ENCODE measurements at regions not wholly inside any gene's neighbourhood (a gene's known extent, or its start where the extent isn't known, plus 50 kb on each side); places are given as distances from the start of the nearest gene placed in this dataset.
"Not testable (repeated sequence)": the region's sequence is repeated elsewhere in the genome, so short reads cannot be mapped to it uniquely, and the experiment has no call there.

DNA sequence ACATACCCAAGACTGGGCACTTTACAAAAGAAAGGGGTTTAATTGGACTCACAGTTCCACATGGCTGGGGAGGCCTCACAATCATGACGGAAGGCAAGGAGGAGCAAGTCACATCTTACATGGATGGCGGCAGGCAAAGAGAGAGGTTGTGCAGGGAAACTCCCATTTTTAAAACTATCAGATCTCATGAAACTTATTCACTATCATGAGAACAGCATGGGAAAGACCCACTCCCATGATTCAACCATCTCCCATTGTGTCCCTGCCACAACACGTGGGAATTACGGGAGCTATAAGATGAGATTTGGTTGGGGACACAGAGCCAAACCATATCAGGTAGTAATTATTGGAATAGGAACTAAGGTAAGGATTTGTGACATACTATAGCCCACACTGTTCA, 101.6 kb upstream of the ADTRP start:
- H3K27ac ChIP-seq (ENCODE audit: low read depth in 2 of 2, low read length in 1 of 2); H3K4me1 ChIP-seq (ENCODE audit: control insufficient read depth in 2 of 2, insufficient read depth in 2 of 2, low read length in 1 of 2); H3K9me3 ChIP-seq (ENCODE audit: control insufficient read depth in 2 of 2, insufficient read depth in 1 of 2, low read depth in 1 of 2, low read length in 1 of 2); H3K36me3 ChIP-seq (ENCODE audit: control insufficient read depth in 2 of 2, insufficient read depth in 2 of 2, low read length in 1 of 2); H3K4me3 ChIP-seq (ENCODE audit: low read depth in 1 of 2, low read length in 2 of 2); H3K27me3 ChIP-seq (ENCODE audit: control insufficient read depth in 1 of 2, insufficient read depth in 2 of 2, low read length in 2 of 2): not testable (repeated sequence)
- 97 to 99% methylated on average over 4 of the region's 4 CpGs for WGBS, 2 donors

GRCh38 chr6:11878735-11879134, 100.1 kb upstream of the ADTRP start:
- Histone ChIP-seq H3K4me3 (ENCODE audit: low read depth in 1 of 2, low read length in 2 of 2) (no peak overlapping the region), H3K27me3 (ENCODE audit: control insufficient read depth in 1 of 2, insufficient read depth in 2 of 2, low read length in 2 of 2) (no peaks in the 10 kb centered on the region), H3K36me3 (ENCODE audit: control insufficient read depth in 2 of 2, insufficient read depth in 2 of 2, low read length in 1 of 2) (no peaks in the 10 kb centered on the region), H3K9me3 (ENCODE audit: control insufficient read depth in 2 of 2, insufficient read depth in 1 of 2, low read depth in 1 of 2, low read length in 1 of 2) (no peaks in the 10 kb centered on the region), H3K27ac (ENCODE audit: low read depth in 2 of 2, low read length in 1 of 2) (no peak overlapping the region), H3K4me1 (ENCODE audit: control insufficient read depth in 2 of 2, insufficient read depth in 2 of 2, low read length in 1 of 2) (no peaks in the 10 kb centered on the region)
- WGBS, 2 donors: 75 to 76% methylated on average over 3 of the region's 3 CpGs

GRCh38 chr6:11878029-11878428, 99.4 kb upstream of the ADTRP start:
- WGBS, 2 donors: 38 to 42% methylated on average over 3 of the region's 3 CpGs
- Histone ChIP-seq H3K9me3 (ENCODE audit: control insufficient read depth in 2 of 2, insufficient read depth in 1 of 2, low read depth in 1 of 2, low read length in 1 of 2) (no peaks in the 10 kb centered on the region), H3K36me3 (ENCODE audit: control insufficient read depth in 2 of 2, insufficient read depth in 2 of 2, low read length in 1 of 2) (no peaks in the 10 kb centered on the region), H3K27me3 (ENCODE audit: control insufficient read depth in 1 of 2, insufficient read depth in 2 of 2, low read length in 2 of 2) (no peaks in the 10 kb centered on the region), H3K4me3 (ENCODE audit: low read depth in 1 of 2, low read length in 2 of 2) (no peak overlapping the region), H3K27ac (ENCODE audit: low read depth in 2 of 2, low read length in 1 of 2) (no peak overlapping the region), H3K4me1 (ENCODE audit: control insufficient read depth in 2 of 2, insufficient read depth in 2 of 2, low read length in 1 of 2) (no peaks in the 10 kb centered on the region)

DNA sequence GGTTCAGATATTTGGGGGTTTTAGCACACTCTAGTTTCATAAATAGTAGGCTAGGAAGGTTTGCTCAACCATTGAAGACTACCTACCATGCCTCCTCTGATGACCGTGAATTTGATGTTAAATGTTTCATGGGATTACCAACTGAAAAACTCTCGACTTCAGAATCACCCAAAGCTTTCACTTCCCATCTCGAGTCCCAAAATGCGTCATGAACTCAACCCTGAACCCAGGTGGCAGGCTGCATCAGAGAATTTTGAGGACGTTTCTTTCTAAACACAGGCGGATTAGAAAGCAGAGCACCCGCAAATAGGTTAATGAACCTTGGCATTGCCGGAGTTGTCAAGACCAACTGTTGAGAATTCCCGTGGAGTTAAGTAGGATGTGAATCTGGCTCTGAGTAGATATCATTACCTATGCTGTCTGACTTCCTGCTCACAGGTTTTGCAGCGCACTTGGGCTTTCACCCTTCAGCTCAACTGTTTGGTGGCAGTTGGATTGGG, 98.4 kb upstream of the ADTRP start:
- WGBS, 2 donors: 87 to 88% methylated on average over 10 of the region's 10 CpGs
- H3K27ac ChIP-seq (ENCODE audit: low read depth in 2 of 2, low read length in 1 of 2): no peak overlapping the region

GRCh38 chr6:11875325-11876109, 96.9 kb upstream of the ADTRP start:
- WGBS, 2 donors: 83 to 84% methylated on average over 9 of the region's 9 CpGs

More for the DNA sequence above, 98.4 kb upstream of the ADTRP start:
- Histone ChIP-seq H3K27me3 (ENCODE audit: control insufficient read depth in 1 of 2, insufficient read depth in 2 of 2, low read length in 2 of 2) (no peaks in the 10 kb centered on the region), H3K36me3 (ENCODE audit: control insufficient read depth in 2 of 2, insufficient read depth in 2 of 2, low read length in 1 of 2) (no peaks in the 10 kb centered on the region), H3K4me1 (ENCODE audit: control insufficient read depth in 2 of 2, insufficient read depth in 2 of 2, low read length in 1 of 2) (no peaks in the 10 kb centered on the region), H3K9me3 (ENCODE audit: control insufficient read depth in 2 of 2, insufficient read depth in 1 of 2, low read depth in 1 of 2, low read length in 1 of 2) (no peaks in the 10 kb centered on the region), H3K4me3 (ENCODE audit: low read depth in 1 of 2, low read length in 2 of 2) (no peak overlapping the region)

GRCh38 chr6:11869672-11870340, 91.2 kb upstream of the ADTRP start:
- Histone ChIP-seq H3K36me3 (ENCODE audit: control insufficient read depth in 2 of 2, insufficient read depth in 2 of 2, low read length in 1 of 2) (no peaks in the 10 kb centered on the region), H3K27ac (ENCODE audit: low read depth in 2 of 2, low read length in 1 of 2) (no peak overlapping the region), H3K4me3 (ENCODE audit: low read depth in 1 of 2, low read length in 2 of 2) (no peak overlapping the region), H3K9me3 (ENCODE audit: control insufficient read depth in 2 of 2, insufficient read depth in 1 of 2, low read depth in 1 of 2, low read length in 1 of 2) (no peaks in the 10 kb centered on the region), H3K4me1 (ENCODE audit: control insufficient read depth in 2 of 2, insufficient read depth in 2 of 2, low read length in 1 of 2) (no peaks in the 10 kb centered on the region), H3K27me3 (ENCODE audit: control insufficient read depth in 1 of 2, insufficient read depth in 2 of 2, low read length in 2 of 2) (no peaks in the 10 kb centered on the region)
- WGBS, 2 donors: 45 to 46% methylated on average over 8 of the region's 8 CpGs

More at GRCh38 chr6:11875325-11876109, 96.9 kb upstream of the ADTRP start:
- H3K9me3 ChIP-seq (ENCODE audit: control insufficient read depth in 2 of 2, insufficient read depth in 1 of 2, low read depth in 1 of 2, low read length in 1 of 2): no peaks in the 10 kb centered on the region
- H3K4me1 ChIP-seq (ENCODE audit: control insufficient read depth in 2 of 2, insufficient read depth in 2 of 2, low read length in 1 of 2): no peaks in the 10 kb centered on the region
- no peak overlapping the region for H3K4me3 ChIP-seq (ENCODE audit: low read depth in 1 of 2, low read length in 2 of 2)
- no peaks in the 10 kb centered on the region for H3K36me3 ChIP-seq (ENCODE audit: control insufficient read depth in 2 of 2, insufficient read depth in 2 of 2, low read length in 1 of 2)
- H3K27me3 ChIP-seq (ENCODE audit: control insufficient read depth in 1 of 2, insufficient read depth in 2 of 2, low read length in 2 of 2): no peaks in the 10 kb centered on the region
- H3K27ac ChIP-seq (ENCODE audit: low read depth in 2 of 2, low read length in 1 of 2): no peak overlapping the region

DNA sequence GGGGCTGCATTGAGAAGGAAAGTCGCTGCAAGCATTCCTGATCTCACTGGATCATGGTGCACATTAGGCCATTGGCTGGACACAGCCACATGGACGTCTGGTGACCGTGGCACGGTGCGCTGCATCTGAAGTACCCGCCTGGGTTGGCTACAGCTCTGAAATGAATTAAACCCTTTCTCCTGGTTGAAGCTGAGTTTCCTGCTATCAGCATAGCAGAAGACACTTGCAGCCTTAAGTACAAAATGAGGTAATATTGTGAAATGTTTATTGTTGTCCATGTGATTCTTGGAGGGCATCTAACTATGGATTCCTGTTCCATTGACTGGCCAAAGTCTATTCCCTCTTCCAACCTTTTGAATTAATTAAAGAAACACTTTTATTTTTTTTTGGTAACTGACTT, 89.8 kb upstream of the ADTRP start:
- WGBS, 2 donors: 93 to 94% methylated on average over 6 of the region's 6 CpGs
- Histone ChIP-seq H3K36me3 (ENCODE audit: control insufficient read depth in 2 of 2, insufficient read depth in 2 of 2, low read length in 1 of 2) (no peaks in the 10 kb centered on the region), H3K9me3 (ENCODE audit: control insufficient read depth in 2 of 2, insufficient read depth in 1 of 2, low read depth in 1 of 2, low read length in 1 of 2) (no peaks in the 10 kb centered on the region), H3K4me1 (ENCODE audit: control insufficient read depth in 2 of 2, insufficient read depth in 2 of 2, low read length in 1 of 2) (no peaks in the 10 kb centered on the region), H3K4me3 (ENCODE audit: low read depth in 1 of 2, low read length in 2 of 2) (no peak overlapping the region), H3K27ac (ENCODE audit: low read depth in 2 of 2, low read length in 1 of 2) (no peak overlapping the region), H3K27me3 (ENCODE audit: control insufficient read depth in 1 of 2, insufficient read depth in 2 of 2, low read length in 2 of 2) (no peaks in the 10 kb centered on the region)

- Histone ChIP-seq H3K27me3 (ENCODE audit: control insufficient read depth in 1 of 2, insufficient read depth in 2 of 2, low read length in 2 of 2) (no peaks in the 10 kb centered on the region), H3K4me1 (ENCODE audit: control insufficient read depth in 2 of 2, insufficient read depth in 2 of 2, low read length in 1 of 2) (no peaks in the 10 kb centered on the region), H3K36me3 (ENCODE audit: control insufficient read depth in 2 of 2, insufficient read depth in 2 of 2, low read length in 1 of 2) (no peaks in the 10 kb centered on the region), H3K4me3 (ENCODE audit: low read depth in 1 of 2, low read length in 2 of 2) (no peak overlapping the region), H3K27ac (ENCODE audit: low read depth in 2 of 2, low read length in 1 of 2) (no peak overlapping the region), H3K9me3 (ENCODE audit: control insufficient read depth in 2 of 2, insufficient read depth in 1 of 2, low read depth in 1 of 2, low read length in 1 of 2) (no peaks in the 10 kb centered on the region)
- 96 to 97% methylated on average over 8 of the region's 8 CpGs for WGBS, 2 donors
These were observed 87.2 kb upstream of the ADTRP start for GRCh38 chr6:11865680-11866300.

DNA sequence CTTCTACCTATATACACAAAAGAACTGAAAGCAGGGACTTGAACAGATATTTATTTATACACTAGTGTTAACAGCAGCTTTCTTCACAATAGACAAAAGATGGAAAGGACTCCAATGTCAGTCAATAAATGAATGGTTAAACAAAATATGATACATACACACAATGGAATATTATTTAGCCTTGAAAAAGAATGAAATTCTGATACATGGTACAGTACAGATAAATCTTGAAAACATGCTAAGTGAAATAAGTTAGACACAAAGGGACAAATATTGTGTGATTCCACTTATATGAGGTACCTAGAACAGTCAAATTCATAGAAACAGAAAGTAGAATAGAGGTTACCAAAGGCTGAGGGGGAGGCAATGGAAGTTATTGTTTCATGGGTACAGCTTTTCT, 79.8 kb upstream of the ADTRP start:
- H3K27me3 ChIP-seq (ENCODE audit: control insufficient read depth in 1 of 2, insufficient read depth in 2 of 2, low read length in 2 of 2): no peaks in the 10 kb centered on the region
- no peak overlapping the region for H3K4me3 ChIP-seq (ENCODE audit: low read depth in 1 of 2, low read length in 2 of 2)
- H3K4me1 ChIP-seq (ENCODE audit: control insufficient read depth in 2 of 2, insufficient read depth in 2 of 2, low read length in 1 of 2): peaks cover 0 to 2% of the 10 kb centered on the region in 2 donors
- no peaks in the 10 kb centered on the region for H3K9me3 ChIP-seq (ENCODE audit: control insufficient read depth in 2 of 2, insufficient read depth in 1 of 2, low read depth in 1 of 2, low read length in 1 of 2)
- H3K36me3 ChIP-seq (ENCODE audit: control insufficient read depth in 2 of 2, insufficient read depth in 2 of 2, low read length in 1 of 2): no peaks in the 10 kb centered on the region
- H3K27ac ChIP-seq (ENCODE audit: low read depth in 2 of 2, low read length in 1 of 2): no peak overlapping the region
